ENCODE measurements at regions not wholly inside any gene's neighbourhood (a gene's known extent, or its start where the extent isn't known, plus 50 kb on each side); places are given as distances from the start of the nearest gene placed in this dataset.

DNA sequence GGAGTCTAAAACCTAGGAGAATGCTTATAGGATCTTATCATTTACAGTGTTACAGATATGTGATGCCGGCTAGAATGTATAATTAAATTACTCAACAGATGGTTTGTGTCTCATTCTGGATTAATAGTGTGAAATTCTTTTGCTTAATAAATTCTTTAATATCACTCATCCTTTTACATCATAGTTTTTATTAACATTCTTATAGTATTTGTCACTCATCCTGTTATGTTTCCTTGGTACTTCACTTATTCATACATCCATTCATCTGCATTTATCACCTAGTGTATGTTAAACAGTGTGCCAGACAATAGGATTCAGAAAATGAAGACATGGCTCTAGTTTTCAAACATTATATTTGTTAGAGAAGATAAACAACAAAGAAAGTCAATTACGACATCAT, 468.7 kb downstream of the FRK start:
- TF ChIP-seq SIN3A (IDR thresholded peaks at IDR 0.05; ENCODE audit: low read depth, low read length) (no peak), POLR2A (IDR thresholded peaks at IDR 0.05; ENCODE audit: low read depth, low read length) (no peak), CHD1 (IDR thresholded peaks at IDR 0.05; ENCODE audit: low read depth, low read length) (no peak), YY1 (IDR thresholded peaks at IDR 0.05; ENCODE audit: low read depth, low read length) (no peak), EED (IDR thresholded peaks at IDR 0.05; ENCODE audit: low read depth) (no peak), CEBPB (IDR thresholded peaks at IDR 0.05; ENCODE audit: borderline replicate concordance in 1 of 2, low read depth in 2 of 2, low read length in 2 of 2) (no peak), CBX3 (IDR thresholded peaks at IDR 0.05; ENCODE audit: borderline replicate concordance, low read depth) (no peak), TCF7 (IDR thresholded peaks at IDR 0.05; ENCODE audit: borderline replicate concordance) (no peak), CBFB (IDR thresholded peaks at IDR 0.05; ENCODE audit: low read depth) (no peak), FOXK2 (IDR thresholded peaks at IDR 0.05) (no peak), POLR2AphosphoS2 (IDR thresholded peaks at IDR 0.05; ENCODE audit: low read depth, low read length) (no peak)
- TF ChIP-seq, protein P1, sequence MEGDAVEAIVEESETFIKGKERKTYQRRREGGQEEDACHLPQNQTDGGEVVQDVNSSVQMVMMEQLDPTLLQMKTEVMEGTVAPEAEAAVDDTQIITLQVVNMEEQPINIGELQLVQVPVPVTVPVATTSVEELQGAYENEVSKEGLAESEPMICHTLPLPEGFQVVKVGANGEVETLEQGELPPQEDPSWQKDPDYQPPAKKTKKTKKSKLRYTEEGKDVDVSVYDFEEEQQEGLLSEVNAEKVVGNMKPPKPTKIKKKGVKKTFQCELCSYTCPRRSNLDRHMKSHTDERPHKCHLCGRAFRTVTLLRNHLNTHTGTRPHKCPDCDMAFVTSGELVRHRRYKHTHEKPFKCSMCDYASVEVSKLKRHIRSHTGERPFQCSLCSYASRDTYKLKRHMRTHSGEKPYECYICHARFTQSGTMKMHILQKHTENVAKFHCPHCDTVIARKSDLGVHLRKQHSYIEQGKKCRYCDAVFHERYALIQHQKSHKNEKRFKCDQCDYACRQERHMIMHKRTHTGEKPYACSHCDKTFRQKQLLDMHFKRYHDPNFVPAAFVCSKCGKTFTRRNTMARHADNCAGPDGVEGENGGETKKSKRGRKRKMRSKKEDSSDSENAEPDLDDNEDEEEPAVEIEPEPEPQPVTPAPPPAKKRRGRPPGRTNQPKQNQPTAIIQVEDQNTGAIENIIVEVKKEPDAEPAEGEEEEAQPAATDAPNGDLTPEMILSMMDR (IDR thresholded peaks at IDR 0.05 in 2 of 3, conservative IDR thresholded peaks at IDR 0.05 in 1 of 3; ENCODE audit: control insufficient read depth in 2 of 3, extremely low read depth in 1 of 3, insufficient read depth in 1 of 3, low read depth in 3 of 3, low read length in 3 of 3): no peak
- TF ChIP-seq, protein P2, sequence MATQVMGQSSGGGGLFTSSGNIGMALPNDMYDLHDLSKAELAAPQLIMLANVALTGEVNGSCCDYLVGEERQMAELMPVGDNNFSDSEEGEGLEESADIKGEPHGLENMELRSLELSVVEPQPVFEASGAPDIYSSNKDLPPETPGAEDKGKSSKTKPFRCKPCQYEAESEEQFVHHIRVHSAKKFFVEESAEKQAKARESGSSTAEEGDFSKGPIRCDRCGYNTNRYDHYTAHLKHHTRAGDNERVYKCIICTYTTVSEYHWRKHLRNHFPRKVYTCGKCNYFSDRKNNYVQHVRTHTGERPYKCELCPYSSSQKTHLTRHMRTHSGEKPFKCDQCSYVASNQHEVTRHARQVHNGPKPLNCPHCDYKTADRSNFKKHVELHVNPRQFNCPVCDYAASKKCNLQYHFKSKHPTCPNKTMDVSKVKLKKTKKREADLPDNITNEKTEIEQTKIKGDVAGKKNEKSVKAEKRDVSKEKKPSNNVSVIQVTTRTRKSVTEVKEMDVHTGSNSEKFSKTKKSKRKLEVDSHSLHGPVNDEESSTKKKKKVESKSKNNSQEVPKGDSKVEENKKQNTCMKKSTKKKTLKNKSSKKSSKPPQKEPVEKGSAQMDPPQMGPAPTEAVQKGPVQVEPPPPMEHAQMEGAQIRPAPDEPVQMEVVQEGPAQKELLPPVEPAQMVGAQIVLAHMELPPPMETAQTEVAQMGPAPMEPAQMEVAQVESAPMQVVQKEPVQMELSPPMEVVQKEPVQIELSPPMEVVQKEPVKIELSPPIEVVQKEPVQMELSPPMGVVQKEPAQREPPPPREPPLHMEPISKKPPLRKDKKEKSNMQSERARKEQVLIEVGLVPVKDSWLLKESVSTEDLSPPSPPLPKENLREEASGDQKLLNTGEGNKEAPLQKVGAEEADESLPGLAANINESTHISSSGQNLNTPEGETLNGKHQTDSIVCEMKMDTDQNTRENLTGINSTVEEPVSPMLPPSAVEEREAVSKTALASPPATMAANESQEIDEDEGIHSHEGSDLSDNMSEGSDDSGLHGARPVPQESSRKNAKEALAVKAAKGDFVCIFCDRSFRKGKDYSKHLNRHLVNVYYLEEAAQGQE (IDR thresholded peaks at IDR 0.05; ENCODE audit: low read depth, low read length): no peak
